ENCODE measurements at regions not wholly inside any gene's neighbourhood (a gene's known extent, or its start where the extent isn't known, plus 50 kb on each side); places are given as distances from the start of the nearest gene placed in this dataset.

DNA sequence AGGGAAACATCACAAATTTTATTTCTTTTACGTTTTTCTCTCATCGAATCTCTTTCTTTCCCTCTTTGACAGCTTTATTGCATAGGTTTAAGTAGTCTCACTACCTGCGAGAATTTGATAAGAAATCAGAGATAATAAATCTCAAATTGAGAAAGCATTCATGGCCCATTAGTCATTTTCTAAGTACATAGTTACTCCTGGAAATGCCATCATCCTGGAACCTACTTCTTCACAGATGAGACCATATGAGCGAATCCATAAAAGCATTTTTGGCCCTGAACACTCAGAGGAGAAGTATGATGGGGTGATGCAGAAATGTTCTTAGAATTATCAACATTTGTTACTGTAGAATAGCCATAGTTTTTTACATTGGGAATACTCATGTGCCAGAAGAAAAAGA, 138.0 kb upstream of the ARHGAP28 start:
- ChIA-PET CTCF (ENCODE audit: low intra/inter-chr PET ratio, low total read pairs) (no interaction called here), POLR2A (no interaction called here)
- intact Hi-C loops (cut with micrococcal nuclease; ENCODE audit: unreplicated experiment): no loop called here
- FAIRE-seq (no peak), DNase-seq (ENCODE audit: low spot score) (no peak), ATAC-seq (no peak)
- H3K9me3 ChIP-seq (ENCODE audit: low read length): no peaks in the 10 kb centered on the region
- 11% methylated on average over 4 of the region's 4 CpGs for WGBS (ENCODE audit: low lambda C conversion rate)
- no peaks in the 10 kb centered on the region for H4K20me1 ChIP-seq (ENCODE audit: insufficient read depth, low read length)
- no peaks in the 10 kb centered on the region for H3K79me2 ChIP-seq (ENCODE audit: insufficient read depth, low read length)
- in situ Hi-C loops (cut with HindIII; ENCODE audit: extremely low pct_ligation_motif_present, low pct_unique_long_range_greater_than_20kb): no loop called here
- no peaks in the 10 kb centered on the region for H3K4me1 ChIP-seq (ENCODE audit: insufficient read depth, low read length)
- no peaks in the 10 kb centered on the region for H3K36me3 ChIP-seq (replicated peaks in 1 of 2; ENCODE audit: control insufficient read depth in 1 of 2, insufficient read depth in 2 of 2, low read length in 2 of 2)
- H3K27me3 ChIP-seq (ENCODE audit: control insufficient read depth in 1 of 2, insufficient read depth in 2 of 2, low read length in 2 of 2): no peaks in the 10 kb centered on the region
- TF ChIP-seq AHDC1 (CRISPR knock-in tag; IDR thresholded peaks at IDR 0.05; ENCODE audit: borderline replicate concordance) (no peak), ZNF749 (CRISPR knock-in tag; IDR thresholded peaks at IDR 0.05; ENCODE audit: borderline replicate concordance) (no peak), KLF12 (CRISPR knock-in tag; IDR thresholded peaks at IDR 0.05; ENCODE audit: borderline replicate concordance) (no peak), IRX3 (CRISPR knock-in tag; IDR thresholded peaks at IDR 0.05; ENCODE audit: borderline replicate concordance, low read depth) (no peak), SCMH1 (CRISPR knock-in tag; IDR thresholded peaks at IDR 0.05; ENCODE audit: borderline replicate concordance) (no peak), NR2F2 (IDR thresholded peaks at IDR 0.05; ENCODE audit: borderline replicate concordance, low read depth) (no peak)
- no peak overlapping the region for H3K4me2 ChIP-seq (ENCODE audit: low read depth, low read length)
- no TSS peak for BruUV-seq (replicated peaks)
- no peak overlapping the region for H2AFZ ChIP-seq (ENCODE audit: low read length)
- H3K9ac ChIP-seq (ENCODE audit: insufficient read depth, low read depth, low read length): no peak overlapping the region
- H3K4me3 ChIP-seq (replicated peaks in 1 of 3; ENCODE audit: insufficient read depth in 1 of 3, low read depth in 2 of 3, low read length in 3 of 3): no peak overlapping the region
- H3K27ac ChIP-seq (ENCODE audit: extremely low read length, insufficient read depth, low read length): no peak overlapping the region
